ENCODE measurements at regions not wholly inside any gene's neighbourhood (a gene's known extent, or its start where the extent isn't known, plus 50 kb on each side); places are given as distances from the start of the nearest gene placed in this dataset.
A peak's percentile ranks its signal among the peaks of the same experiment; 100 is the strongest.

DNA sequence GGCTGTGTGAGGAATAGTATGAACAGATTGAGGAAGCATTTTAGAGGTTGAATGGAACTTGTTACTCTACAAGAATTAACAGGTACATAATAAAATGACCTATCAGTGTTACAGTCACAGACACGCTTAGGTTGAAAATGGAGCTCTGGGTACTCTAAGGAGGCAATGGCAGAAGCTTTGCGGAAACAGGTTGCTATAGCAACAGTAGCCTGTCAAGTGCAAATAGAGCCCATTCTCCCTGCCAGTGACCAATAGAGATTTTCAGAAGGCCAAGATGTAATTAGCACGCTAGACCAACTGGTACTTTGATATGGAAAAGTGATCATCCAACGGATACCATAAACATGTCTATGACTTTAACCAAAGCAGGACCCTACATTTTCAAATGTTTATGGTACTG lies 148.5 kb upstream of the FREM2 start:
- no peaks in the 10 kb centered on the region for H3K4me1 ChIP-seq (ENCODE audit: control insufficient read depth, extremely low read depth, insufficient read depth, low read length)
- no peaks in the 10 kb centered on the region for H3K79me2 ChIP-seq (ENCODE audit: control insufficient read depth, insufficient read depth, low read length)
- no peaks in the 10 kb centered on the region for H4K20me1 ChIP-seq (ENCODE audit: control insufficient read depth, extremely low read depth, insufficient read depth, low read length)
- H3K36me3 ChIP-seq (ENCODE audit: control insufficient read depth in 2 of 2, extremely low read depth in 1 of 2, insufficient read depth in 2 of 2, low read length in 2 of 2): no peaks in the 10 kb centered on the region
- dilution Hi-C loops (cut with MboI; ENCODE audit: extremely low pct_ligation_motif_present, low sequenced_read_pairs): no loop called here
- H3K9me3 ChIP-seq (ENCODE audit: control insufficient read depth, low read depth, low read length): no peaks in the 10 kb centered on the region
- FAIRE-seq: no peak
- TF ChIP-seq EZH2 (IDR thresholded peaks at IDR 0.05; ENCODE audit: low read length): no peak
- no peak for TF ChIP-seq CTCF (optimal IDR thresholded peaks at IDR 0.05 in 1 of 3, IDR thresholded peaks at IDR 0.05 in 1 of 3, conservative IDR thresholded peaks at IDR 0.05 in 1 of 3; ENCODE audit: extremely low read depth in 1 of 3, insufficient read depth in 2 of 3, low read length in 3 of 3)
- peaks cover 4% of the 10 kb centered on the region for H3K27me3 ChIP-seq (ENCODE audit: control insufficient read depth, extremely low read depth, insufficient read depth, low read length)
- DNase-seq (ENCODE audit: low read depth, low spot score): no peak
- no peak overlapping the region for H2AFZ ChIP-seq (ENCODE audit: control insufficient read depth, low read length)
- H3K4me3 ChIP-seq (ENCODE audit: control insufficient read depth in 2 of 3, extremely low read depth in 1 of 3, insufficient read depth in 2 of 3, low read depth in 1 of 3, low read length in 3 of 3): no peak overlapping the region
- H3K27ac ChIP-seq (ENCODE audit: control insufficient read depth, insufficient read depth, low read length): no peak overlapping the region
- H3K4me2 ChIP-seq (ENCODE audit: control insufficient read depth, extremely low read depth, insufficient read depth, low read depth, low read length): no peak overlapping the region
- H3K9me1 ChIP-seq (ENCODE audit: control insufficient read depth, extremely low read depth, insufficient read depth, low read length): no peaks in the 10 kb centered on the region
- no peak overlapping the region for H3K9ac ChIP-seq (ENCODE audit: control insufficient read depth, extremely low read depth, insufficient read depth, low read length)

DNA sequence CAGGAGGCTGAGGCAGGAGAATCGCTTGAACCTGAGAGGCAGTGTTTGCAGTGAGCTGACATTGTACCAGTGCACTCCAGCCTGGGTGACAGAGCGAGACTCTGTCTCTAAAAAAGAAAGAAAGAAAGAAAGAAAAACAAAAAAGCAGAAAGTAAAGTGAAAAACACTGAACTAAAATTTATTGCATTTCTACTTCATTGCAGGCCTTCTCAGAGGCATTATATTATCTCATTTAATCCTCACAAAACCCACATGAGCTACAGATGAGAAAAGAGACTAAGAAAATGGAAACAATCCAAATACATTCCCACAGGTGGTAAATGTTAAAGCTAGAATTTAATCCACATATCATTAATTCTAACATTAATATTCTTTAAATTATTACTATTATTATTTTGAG lies 147.2 kb upstream of the FREM2 start:
- H3K9me1 ChIP-seq (ENCODE audit: control insufficient read depth, extremely low read depth, insufficient read depth, low read length): no peaks in the 10 kb centered on the region
- no peak overlapping the region for H2AFZ ChIP-seq (ENCODE audit: control insufficient read depth, low read length)
- no peak overlapping the region for H3K9ac ChIP-seq (ENCODE audit: control insufficient read depth, extremely low read depth, insufficient read depth, low read length)
- FAIRE-seq (no peak), DNase-seq (ENCODE audit: low read depth, low spot score) (no peak)
- H3K36me3 ChIP-seq (ENCODE audit: control insufficient read depth in 2 of 2, extremely low read depth in 1 of 2, insufficient read depth in 2 of 2, low read length in 2 of 2): no peaks in the 10 kb centered on the region
- dilution Hi-C loops (cut with MboI; ENCODE audit: extremely low pct_ligation_motif_present, low sequenced_read_pairs): no loop called here
- no peak overlapping the region for H3K27ac ChIP-seq (ENCODE audit: control insufficient read depth, insufficient read depth, low read length)
- no peak overlapping the region for H3K4me3 ChIP-seq (ENCODE audit: control insufficient read depth in 2 of 3, extremely low read depth in 1 of 3, insufficient read depth in 2 of 3, low read depth in 1 of 3, low read length in 3 of 3)
- H3K27me3 ChIP-seq (ENCODE audit: control insufficient read depth, extremely low read depth, insufficient read depth, low read length): peaks cover 4% of the 10 kb centered on the region
- no peaks in the 10 kb centered on the region for H4K20me1 ChIP-seq (ENCODE audit: control insufficient read depth, extremely low read depth, insufficient read depth, low read length)
- no peaks in the 10 kb centered on the region for H3K9me3 ChIP-seq (ENCODE audit: control insufficient read depth, low read depth, low read length)
- H3K4me2 ChIP-seq (ENCODE audit: control insufficient read depth, extremely low read depth, insufficient read depth, low read depth, low read length): no peak overlapping the region
- H3K79me2 ChIP-seq (ENCODE audit: control insufficient read depth, insufficient read depth, low read length): no peaks in the 10 kb centered on the region
- no peak for TF ChIP-seq EZH2 (IDR thresholded peaks at IDR 0.05; ENCODE audit: low read length)
- H3K4me1 ChIP-seq (ENCODE audit: control insufficient read depth, extremely low read depth, insufficient read depth, low read length): no peaks in the 10 kb centered on the region

- Histone ChIP-seq H3K4me2 (ENCODE audit: control insufficient read depth, extremely low read depth, insufficient read depth, low read depth, low read length) (no peak overlapping the region), H3K27ac (ENCODE audit: control insufficient read depth, insufficient read depth, low read length) (no peak overlapping the region), H4K20me1 (ENCODE audit: control insufficient read depth, extremely low read depth, insufficient read depth, low read length) (no peaks in the 10 kb centered on the region), H3K4me3 (ENCODE audit: control insufficient read depth in 2 of 3, extremely low read depth in 1 of 3, insufficient read depth in 2 of 3, low read depth in 1 of 3, low read length in 3 of 3) (no peak overlapping the region), H3K4me1 (ENCODE audit: control insufficient read depth, extremely low read depth, insufficient read depth, low read length) (no peaks in the 10 kb centered on the region), H3K9me1 (ENCODE audit: control insufficient read depth, extremely low read depth, insufficient read depth, low read length) (no peaks in the 10 kb centered on the region), H3K9ac (ENCODE audit: control insufficient read depth, extremely low read depth, insufficient read depth, low read length) (no peak overlapping the region), H3K9me3 (ENCODE audit: control insufficient read depth, low read depth, low read length) (no peaks in the 10 kb centered on the region), H3K79me2 (ENCODE audit: control insufficient read depth, insufficient read depth, low read length) (no peaks in the 10 kb centered on the region), H3K36me3 (ENCODE audit: control insufficient read depth in 2 of 2, extremely low read depth in 1 of 2, insufficient read depth in 2 of 2, low read length in 2 of 2) (no peaks in the 10 kb centered on the region), H2AFZ (ENCODE audit: control insufficient read depth, low read length) (no peak overlapping the region), H3K27me3 (ENCODE audit: control insufficient read depth, extremely low read depth, insufficient read depth, low read length) (no peaks in the 10 kb centered on the region)
- peak; percentile 17 for FAIRE-seq
- DNase-seq (ENCODE audit: low read depth, low spot score): no peak
- dilution Hi-C loops (cut with MboI; ENCODE audit: extremely low pct_ligation_motif_present, low sequenced_read_pairs): no loop called here
- TF ChIP-seq EZH2 (IDR thresholded peaks at IDR 0.05; ENCODE audit: low read length) (no peak), CTCF (optimal IDR thresholded peaks at IDR 0.05 in 1 of 3, IDR thresholded peaks at IDR 0.05 in 1 of 3, conservative IDR thresholded peaks at IDR 0.05 in 1 of 3; ENCODE audit: extremely low read depth in 1 of 3, insufficient read depth in 2 of 3, low read length in 3 of 3) (no peak)
Observed at GRCh38 chr13:38542601-38543000, 144.3 kb upstream of the FREM2 start.
